HL-60 (cell line): ENCODE measurements at regions not wholly inside any gene's neighbourhood (a gene's known extent, or its start where the extent isn't known, plus 50 kb on each side); places are given as distances from the start of the nearest gene placed in this dataset.

ENCODE experiments used
- DNase-seq, 2 experiments: peaks; one replicate each; pipeline ENCODE4 v3.0.0-alpha.2; 2010 to 2020; ENCODE audit warnings: low read depth in 1 of 2, low spot score in 1 of 2
- H3K27ac ChIP-seq: fragments of 250-450 bp; sonication (Bioruptor Pico); replicated peaks from 2 replicates; pipeline ENCODE4 v1.5.1; 2020; ENCODE audit warnings: mild to moderate bottlenecking, moderate library complexity
- H3K27me3 ChIP-seq: fragments of 250-450 bp; sonication (Bioruptor Pico); 2 replicates; pipeline ENCODE4 v1.5.1; 2021; ENCODE audit warnings: mild to moderate bottlenecking, moderate library complexity; ENCODE audit not compliant: insufficient read depth, poor library complexity, severe bottlenecking
- H3K4me3 ChIP-seq: replicated peaks from 2 replicates; pipeline ENCODE4 v1.5.1; 2011; ENCODE audit warnings: mild to moderate bottlenecking, control low read depth, low read length; ENCODE audit not compliant: insufficient read depth
- GABPA ChIP-seq: IDR thresholded peaks from 2 replicates; pipeline ENCODE4 v1.6.1; 2012; ENCODE audit warnings: low read depth
- POLR2AphosphoS5 ChIP-seq: IDR thresholded peaks from 2 replicates; pipeline ENCODE4 v1.6.1; 2012; ENCODE audit warnings: low read depth
- SPI1 ChIP-seq: IDR thresholded peaks from 2 replicates; pipeline ENCODE4 v1.6.1; 2012; ENCODE audit warnings: low read depth, mild to moderate bottlenecking, borderline replicate concordance
- TF ChIP-seq, protein P1 (sequence below): IDR thresholded peaks from 2 replicates; pipeline ENCODE4 v1.6.1; 2012; ENCODE audit warnings: low read depth; ENCODE audit not compliant: insufficient replicate concordance

DNA sequence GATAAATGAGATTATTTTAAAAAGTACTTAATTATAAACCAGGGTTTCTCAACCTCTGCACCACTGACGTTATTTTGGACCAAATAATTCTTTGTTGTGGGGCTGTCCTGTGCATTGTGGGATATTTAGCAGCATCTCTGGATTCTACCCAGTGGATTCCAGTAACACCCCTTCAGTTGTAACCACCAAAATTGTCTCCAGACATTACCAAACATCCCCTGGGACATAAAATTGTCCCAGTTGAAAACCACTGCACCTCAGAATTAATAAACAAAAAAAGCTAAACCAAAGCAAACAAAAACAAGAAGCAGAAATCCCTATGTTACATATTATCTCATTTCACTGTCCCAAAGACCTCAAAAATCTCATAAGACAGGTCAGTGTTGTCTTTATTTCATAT is 54.2 kb upstream of the GIMD1 start:
- no peaks in the 10 kb centered on the region for H3K27me3 ChIP-seq
- H3K4me3 ChIP-seq = no peak overlapping the region
- TF ChIP-seq, protein P1, sequence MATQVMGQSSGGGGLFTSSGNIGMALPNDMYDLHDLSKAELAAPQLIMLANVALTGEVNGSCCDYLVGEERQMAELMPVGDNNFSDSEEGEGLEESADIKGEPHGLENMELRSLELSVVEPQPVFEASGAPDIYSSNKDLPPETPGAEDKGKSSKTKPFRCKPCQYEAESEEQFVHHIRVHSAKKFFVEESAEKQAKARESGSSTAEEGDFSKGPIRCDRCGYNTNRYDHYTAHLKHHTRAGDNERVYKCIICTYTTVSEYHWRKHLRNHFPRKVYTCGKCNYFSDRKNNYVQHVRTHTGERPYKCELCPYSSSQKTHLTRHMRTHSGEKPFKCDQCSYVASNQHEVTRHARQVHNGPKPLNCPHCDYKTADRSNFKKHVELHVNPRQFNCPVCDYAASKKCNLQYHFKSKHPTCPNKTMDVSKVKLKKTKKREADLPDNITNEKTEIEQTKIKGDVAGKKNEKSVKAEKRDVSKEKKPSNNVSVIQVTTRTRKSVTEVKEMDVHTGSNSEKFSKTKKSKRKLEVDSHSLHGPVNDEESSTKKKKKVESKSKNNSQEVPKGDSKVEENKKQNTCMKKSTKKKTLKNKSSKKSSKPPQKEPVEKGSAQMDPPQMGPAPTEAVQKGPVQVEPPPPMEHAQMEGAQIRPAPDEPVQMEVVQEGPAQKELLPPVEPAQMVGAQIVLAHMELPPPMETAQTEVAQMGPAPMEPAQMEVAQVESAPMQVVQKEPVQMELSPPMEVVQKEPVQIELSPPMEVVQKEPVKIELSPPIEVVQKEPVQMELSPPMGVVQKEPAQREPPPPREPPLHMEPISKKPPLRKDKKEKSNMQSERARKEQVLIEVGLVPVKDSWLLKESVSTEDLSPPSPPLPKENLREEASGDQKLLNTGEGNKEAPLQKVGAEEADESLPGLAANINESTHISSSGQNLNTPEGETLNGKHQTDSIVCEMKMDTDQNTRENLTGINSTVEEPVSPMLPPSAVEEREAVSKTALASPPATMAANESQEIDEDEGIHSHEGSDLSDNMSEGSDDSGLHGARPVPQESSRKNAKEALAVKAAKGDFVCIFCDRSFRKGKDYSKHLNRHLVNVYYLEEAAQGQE = no peak
- TF ChIP-seq GABPA = no peak
- DNase-seq = no peak
- H3K27ac ChIP-seq = no peak overlapping the region

DNA sequence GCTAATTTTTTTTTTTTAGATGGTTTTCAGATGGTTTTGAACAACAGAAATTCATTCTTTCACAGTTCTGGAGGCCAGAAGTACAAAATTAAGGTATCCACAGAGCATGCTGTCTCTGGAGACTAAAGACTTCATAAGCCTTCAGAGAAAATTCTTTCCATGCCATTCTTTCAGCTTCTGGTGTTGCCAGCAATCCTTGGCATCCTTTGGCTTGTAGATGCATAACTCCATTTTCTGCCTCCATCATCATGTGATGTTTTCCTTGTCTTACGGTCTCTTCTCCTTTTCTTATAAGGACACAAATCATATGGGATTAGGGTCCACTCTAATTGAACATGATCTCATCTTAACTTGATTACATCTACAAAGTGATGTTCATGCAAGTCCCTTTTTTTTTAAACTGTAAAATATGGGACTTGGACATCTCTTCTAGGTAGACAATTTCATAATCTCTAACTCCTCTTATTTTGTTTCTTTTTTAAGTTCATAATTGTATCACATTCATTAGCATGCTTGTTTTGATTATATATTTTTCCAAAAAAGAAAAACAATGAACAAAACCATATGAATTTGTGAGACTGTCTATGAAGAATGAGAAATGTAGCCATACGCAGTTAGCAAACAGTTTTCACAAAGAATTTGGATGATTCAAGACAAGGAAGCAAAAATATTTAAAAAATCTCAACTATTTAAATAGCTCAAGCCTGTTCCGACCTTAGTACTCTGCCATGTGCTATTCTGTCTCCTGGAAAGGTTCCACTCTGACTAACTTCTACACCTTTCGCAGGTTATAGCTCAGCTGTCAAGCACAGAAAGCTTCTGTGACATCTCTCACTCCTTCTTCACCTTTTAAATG is 53.1 kb upstream of the GIMD1 start:
- no peak for TF ChIP-seq SPI1
- TF ChIP-seq POLR2AphosphoS5 = no peak
- TF ChIP-seq, protein P1 = no peak
- Histone ChIP-seq H3K27ac (no peak overlapping the region), H3K27me3 (no peaks in the 10 kb centered on the region), H3K4me3 (no peak overlapping the region)
- DNase-seq = no peak

DNA sequence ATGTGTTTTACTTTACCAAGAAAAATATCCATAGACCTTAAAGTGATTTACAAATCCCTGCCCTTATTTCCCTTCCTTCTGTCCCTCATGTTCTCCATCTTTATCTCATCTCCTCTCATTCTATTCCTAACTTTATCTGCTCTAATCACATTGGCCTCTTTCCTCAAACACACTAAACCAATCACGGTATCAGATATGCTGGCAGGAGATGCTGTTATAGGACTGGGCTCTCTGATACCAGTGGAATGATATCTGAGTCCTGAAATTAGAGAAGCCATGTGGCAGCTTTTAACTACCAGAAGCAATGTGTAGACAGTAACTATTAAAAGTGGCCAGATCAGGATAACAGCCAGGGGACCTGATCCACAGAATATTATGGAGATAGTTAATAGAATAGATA is 49.9 kb upstream of the GIMD1 start:
- H3K27me3 ChIP-seq = no peaks in the 10 kb centered on the region
- no peak overlapping the region for H3K4me3 ChIP-seq
- no peak overlapping the region for H3K27ac ChIP-seq
- TF ChIP-seq POLR2AphosphoS5 = no peak
- TF ChIP-seq, protein P1 = no peak
- no peak for DNase-seq
